HCT116 (cell line): ENCODE measurements at regions not wholly inside any gene's neighbourhood (a gene's known extent, or its start where the extent isn't known, plus 50 kb on each side); places are given as distances from the start of the nearest gene placed in this dataset.

Experiments
- ATAC-seq: fragments of 200-7000 bp; cut with Tn5 transposase; 2 replicates; pipeline ENCODE4 v1.9.1; 2020; ENCODE audit warnings: mild to moderate bottlenecking, moderate library complexity
- BruUV-seq: library from RNA; stranded (reverse); fragments of 400-500 nt; replicated peaks from 2 replicates; lab custom pipeline; 2021; lab: Mats Ljungman, UMichigan
- CTCF ChIA-PET: fragments of 300-600 bp; sonication (Branson Sonifier 250); formaldehyde crosslinking; loops from one replicate; lab custom pipeline; 2021; ENCODE audit warnings: antibody characterized with exemption; lab: Charles Lee
- POLR2A ChIA-PET: fragments of 300-600, 350-600 bp; sonication (Branson Sonifier 250); formaldehyde crosslinking; loops from one replicate; lab custom pipeline; 2021; ENCODE audit warnings: antibody characterized with exemption; lab: Charles Lee
- RAD21 ChIA-PET, 2 experiments: fragments of 300-600 bp; sonication (Branson Sonifier 250); formaldehyde crosslinking; loops; one replicate each; lab custom pipeline; 2023; ENCODE audit warnings: low total read pairs in 2 of 2; ENCODE audit not compliant: uncharacterized antibody in 2 of 2, unreplicated experiment in 2 of 2, low non-redundant PET in 1 of 2; lab: Charles Lee
- DNase-seq: peaks from one replicate; pipeline ENCODE4 v3.0.0-alpha.2; 2010; ENCODE audit warnings: low read depth, low spot score
- H2AFZ ChIP-seq: fragments of 200-600 bp; shearing (Covaris generic), sonication (generic); 2 replicates; pipeline ENCODE4 v1.6.1; 2017; ENCODE audit warnings: low read depth, mixed run types, mixed read lengths, antibody characterized with exemption, low read length; ENCODE audit not compliant: poor library complexity, severe bottlenecking
- H3K27ac ChIP-seq: 2 replicates; pipeline ENCODE4 v1.5.1; 2012; ENCODE audit warnings: low read depth, low read length
- H3K27me3 ChIP-seq: fragments of 200-600 bp; sonication (generic); 2 replicates; pipeline ENCODE4 v1.6.1; 2016; ENCODE audit warnings: mixed run types, low read length, mixed read lengths; ENCODE audit not compliant: insufficient read depth
- H3K36me3 ChIP-seq, 2 experiments: fragments of 200-500 bp in 1 of 2; fragments of 200-600 bp in 1 of 2; sonication (Bioruptor generic) in 1 of 2; sonication (generic) in 1 of 2; 2 replicates each; pipeline versions ENCODE4 v1.5.1 to v1.6.1; 2014 to 2016; ENCODE audit warnings: low read length in 2 of 2, inconsistent platforms in 1 of 2, mixed read lengths in 1 of 2, mixed run types in 1 of 2; ENCODE audit not compliant: insufficient read depth in 2 of 2, control insufficient read depth in 1 of 2
- H3K4me1 ChIP-seq, 2 experiments: fragments of 200-600 bp in 1 of 2; sonication (generic) in 1 of 2; 2 replicates each; pipeline versions ENCODE4 v1.5.1 to v1.6.1; 2012 to 2017; ENCODE audit warnings: low read length in 2 of 2, inconsistent platforms in 1 of 2, mild to moderate bottlenecking in 1 of 2, mixed read lengths in 1 of 2, mixed run types in 1 of 2, moderate library complexity in 1 of 2; ENCODE audit not compliant: insufficient read depth in 2 of 2, control insufficient read depth in 1 of 2
- H3K4me2 ChIP-seq: fragments of 200-600 bp; sonication (generic); 2 replicates; pipeline ENCODE4 v1.6.1; 2017; ENCODE audit warnings: mixed run types, low read length, mixed read lengths
- H3K4me3 ChIP-seq, 2 experiments: fragments of 200-600 bp in 1 of 2; sonication (generic) in 1 of 2; replicated peaks in 1 of 2; 2 replicates each; pipeline ENCODE4 v1.5.1; 2011 to 2016; ENCODE audit warnings: low read length in 2 of 2, control low read depth in 1 of 2, low read depth in 1 of 2, mild to moderate bottlenecking in 1 of 2, mixed read lengths in 1 of 2, mixed run types in 1 of 2
- H3K79me2 ChIP-seq: fragments of 200-600 bp; sonication (generic); 2 replicates; pipeline ENCODE4 v1.6.1; 2017; ENCODE audit warnings: mild to moderate bottlenecking, mixed run types, low read length, moderate library complexity, mixed read lengths; ENCODE audit not compliant: insufficient read depth
- H3K9ac ChIP-seq: fragments of 200-600 bp; sonication (generic); 2 replicates; pipeline ENCODE4 v1.6.1; 2016; ENCODE audit warnings: low read length, mixed read lengths
- H3K9me2 ChIP-seq: fragments of 200-600 bp; sonication (generic), shearing (Covaris generic); 2 replicates; pipeline ENCODE4 v1.6.1; 2017; ENCODE audit warnings: mixed run types, mild to moderate bottlenecking, moderate library complexity; ENCODE audit not compliant: insufficient read depth
- H3K9me3 ChIP-seq, 2 experiments: fragments of 200-500 bp in 1 of 2; fragments of 200-600 bp in 1 of 2; sonication (Bioruptor generic) in 1 of 2; sonication (generic) in 1 of 2; 2 replicates each; pipeline ENCODE4 v1.6.1; 2014 to 2017; ENCODE audit warnings: low read length in 2 of 2, mixed read lengths in 2 of 2, inconsistent platforms in 1 of 2, low read depth in 1 of 2, mild to moderate bottlenecking in 1 of 2, mixed run types in 1 of 2, moderate library complexity in 1 of 2; ENCODE audit not compliant: control insufficient read depth in 1 of 2, insufficient read depth in 1 of 2
- H4K20me1 ChIP-seq: fragments of 200-600 bp; sonication (generic), shearing (Covaris generic); 2 replicates; pipeline ENCODE4 v1.6.1; 2017; ENCODE audit warnings: mixed run types, mild to moderate bottlenecking, moderate library complexity; ENCODE audit not compliant: insufficient read depth
- CBX3 ChIP-seq: IDR thresholded peaks from 2 replicates; pipeline ENCODE4 v1.6.1; 2012; ENCODE audit warnings: low read depth
- ELF1 ChIP-seq: IDR thresholded peaks from 2 replicates; pipeline ENCODE4 v1.6.1; 2012; ENCODE audit warnings: low read depth, borderline replicate concordance
- JUND ChIP-seq: IDR thresholded peaks from 2 replicates; pipeline ENCODE4 v1.6.1; 2012
- POLR2AphosphoS5 ChIP-seq: IDR thresholded peaks from 2 replicates; pipeline ENCODE4 v1.6.1; 2011; ENCODE audit warnings: mild to moderate bottlenecking, low read depth, low read length, moderate library complexity
- RAD21 ChIP-seq: IDR thresholded peaks from 2 replicates; pipeline ENCODE4 v1.6.1; 2012; ENCODE audit warnings: low read depth, mild to moderate bottlenecking
- SIN3A ChIP-seq: IDR thresholded peaks from 2 replicates; pipeline ENCODE4 v1.6.1; 2012; ENCODE audit warnings: low read depth
- SP1 ChIP-seq: IDR thresholded peaks from 2 replicates; pipeline ENCODE4 v1.6.1; 2012; ENCODE audit warnings: low read depth
- SRF ChIP-seq: IDR thresholded peaks from 2 replicates; pipeline ENCODE4 v1.6.1; 2012; ENCODE audit warnings: low read depth
- TCF7L2 ChIP-seq: IDR thresholded peaks from 2 replicates; pipeline ENCODE4 v1.7.0; 2011; ENCODE audit warnings: borderline replicate concordance, inconsistent platforms; ENCODE audit not compliant: insufficient read depth, insufficient read length; ENCODE audit errors: extremely low read depth
- ZFX ChIP-seq: fragments of 450-650 bp; IDR thresholded peaks from 2 replicates; pipeline ENCODE4 v1.6.1; 2017
- intact Hi-C: fragments of 100-400 bp; cut with micrococcal nuclease; formaldehyde crosslinking; loops from 2 replicates; pipeline ENCODE4 v1.10.0; 2022
- TF ChIP-seq, protein P1 (sequence below): IDR thresholded peaks from 2 replicates; pipeline ENCODE4 v1.6.1; 2012; ENCODE audit warnings: low read depth

DNA sequence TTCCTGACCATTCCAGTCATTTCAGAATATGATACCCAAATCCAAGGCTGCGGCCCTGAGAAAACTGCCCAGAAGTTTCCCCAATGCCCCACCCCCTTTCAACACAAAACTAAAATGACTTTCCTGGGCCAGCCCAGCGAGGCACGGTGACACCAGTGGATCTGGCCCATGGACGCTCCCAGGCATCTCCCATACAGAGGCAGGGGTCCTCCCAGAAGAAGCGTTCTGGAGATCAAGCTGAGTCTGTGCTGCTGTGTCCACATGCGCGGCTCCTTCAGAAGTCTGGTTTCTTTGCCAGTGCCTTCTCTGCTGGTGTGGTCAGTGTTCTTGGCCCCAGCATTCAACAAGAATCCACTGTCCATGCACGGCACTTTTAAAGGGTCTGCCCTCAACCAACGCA lies 228.2 kb upstream of the SFSWAP start:
- Histone ChIP-seq H3K27ac (no peak overlapping the region), H3K4me3 (no peak overlapping the region), H3K4me2 (no peak overlapping the region), H3K36me3 (no peaks in the 10 kb centered on the region), H2AFZ (no peak overlapping the region), H3K27me3 (no peaks in the 10 kb centered on the region)
- CTCF ChIA-PET = no interaction called here
- ATAC-seq = no peak
- intact Hi-C loops = no loop called here
- TF ChIP-seq SIN3A (no peak), SRF (no peak), TCF7L2 (no peak), JUND (no peak), POLR2AphosphoS5 (no peak), CBX3 (no peak), RAD21 (no peak), SP1 (no peak), ELF1 (no peak), ZFX (no peak)
- TF ChIP-seq, protein P1, sequence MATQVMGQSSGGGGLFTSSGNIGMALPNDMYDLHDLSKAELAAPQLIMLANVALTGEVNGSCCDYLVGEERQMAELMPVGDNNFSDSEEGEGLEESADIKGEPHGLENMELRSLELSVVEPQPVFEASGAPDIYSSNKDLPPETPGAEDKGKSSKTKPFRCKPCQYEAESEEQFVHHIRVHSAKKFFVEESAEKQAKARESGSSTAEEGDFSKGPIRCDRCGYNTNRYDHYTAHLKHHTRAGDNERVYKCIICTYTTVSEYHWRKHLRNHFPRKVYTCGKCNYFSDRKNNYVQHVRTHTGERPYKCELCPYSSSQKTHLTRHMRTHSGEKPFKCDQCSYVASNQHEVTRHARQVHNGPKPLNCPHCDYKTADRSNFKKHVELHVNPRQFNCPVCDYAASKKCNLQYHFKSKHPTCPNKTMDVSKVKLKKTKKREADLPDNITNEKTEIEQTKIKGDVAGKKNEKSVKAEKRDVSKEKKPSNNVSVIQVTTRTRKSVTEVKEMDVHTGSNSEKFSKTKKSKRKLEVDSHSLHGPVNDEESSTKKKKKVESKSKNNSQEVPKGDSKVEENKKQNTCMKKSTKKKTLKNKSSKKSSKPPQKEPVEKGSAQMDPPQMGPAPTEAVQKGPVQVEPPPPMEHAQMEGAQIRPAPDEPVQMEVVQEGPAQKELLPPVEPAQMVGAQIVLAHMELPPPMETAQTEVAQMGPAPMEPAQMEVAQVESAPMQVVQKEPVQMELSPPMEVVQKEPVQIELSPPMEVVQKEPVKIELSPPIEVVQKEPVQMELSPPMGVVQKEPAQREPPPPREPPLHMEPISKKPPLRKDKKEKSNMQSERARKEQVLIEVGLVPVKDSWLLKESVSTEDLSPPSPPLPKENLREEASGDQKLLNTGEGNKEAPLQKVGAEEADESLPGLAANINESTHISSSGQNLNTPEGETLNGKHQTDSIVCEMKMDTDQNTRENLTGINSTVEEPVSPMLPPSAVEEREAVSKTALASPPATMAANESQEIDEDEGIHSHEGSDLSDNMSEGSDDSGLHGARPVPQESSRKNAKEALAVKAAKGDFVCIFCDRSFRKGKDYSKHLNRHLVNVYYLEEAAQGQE = no peak
- TF ChIP-seq, all 23 proteins: peak for 0
- BruUV-seq = no TSS peak
- H3K9me3 ChIP-seq = no peaks in the 10 kb centered on the region
- H3K9ac ChIP-seq = no peak overlapping the region
- RAD21 ChIA-PET = no interaction called here
- no peaks in the 10 kb centered on the region for H3K79me2 ChIP-seq
- H3K9me2 ChIP-seq = no peaks in the 10 kb centered on the region
- H3K4me1 ChIP-seq = no peaks in the 10 kb centered on the region
- no peaks in the 10 kb centered on the region for H4K20me1 ChIP-seq
- DNase-seq = no peak
- POLR2A ChIA-PET = interaction anchor here (0.5 kb wide), 1 partner anchor 259 kb away, joined by 4 read pairs; no protein-coding TSS in a partner anchor
